ENCODE measurements at regions not wholly inside any gene's neighbourhood (a gene's known extent, or its start where the extent isn't known, plus 50 kb on each side); places are given as distances from the start of the nearest gene placed in this dataset.

- no peak overlapping the region for H3K4me3 ChIP-seq
These were observed 107.2 kb upstream of the SYT13 start for GRCh38 chr11:45393334-45393733.

DNA sequence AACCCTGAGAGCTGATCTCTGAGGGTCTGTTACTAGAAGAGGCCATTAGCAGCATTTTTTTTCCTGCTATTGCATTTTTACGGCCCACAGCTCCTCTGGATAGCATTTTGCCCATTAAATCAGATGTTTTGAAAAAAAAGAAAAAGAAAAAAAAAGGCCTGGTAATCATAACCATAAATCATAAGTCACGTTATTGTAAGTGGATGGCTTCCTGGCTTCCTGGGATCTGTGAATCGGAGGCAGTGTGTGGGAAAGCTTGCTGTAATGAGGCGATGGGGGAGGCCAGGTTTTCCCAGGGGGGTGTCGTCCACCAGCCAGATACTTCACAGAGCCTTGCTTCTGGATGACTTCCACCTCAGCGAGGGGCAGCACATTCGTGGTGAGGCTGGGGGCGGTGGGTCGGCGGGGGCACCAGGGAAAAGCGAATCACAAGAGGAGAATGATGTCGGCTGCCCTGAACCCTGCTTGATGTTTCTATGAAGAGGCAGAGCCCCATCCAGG lies 106.5 kb upstream of the SYT13 start:
- ATAC-seq (no peak), FAIRE-seq (no peak), DNase-seq (ENCODE audit: low read depth in 1 of 2, low spot score in 1 of 2) (no peak)
- POLR2A ChIA-PET, result no interaction called here
- H3K4me1 ChIP-seq, result no peaks in the 10 kb centered on the region
- no peak overlapping the region for H3K4me3 ChIP-seq
- H3K9me3 ChIP-seq, result no peaks in the 10 kb centered on the region
- no peak overlapping the region for H3K4me2 ChIP-seq
- CTCF ChIA-PET, result interaction anchor here (1.1 to 2.2 kb wide), 5 partner anchors 12 to 380 kb away, joined by 3 to 8 read pairs (median 4); no protein-coding TSS in a partner anchor
- 66% methylated on average over 10 of the region's 12 CpGs for WGBS (ENCODE audit: missing lambda C conversion rate)
- TF ChIP-seq FOXS1 (CRISPR knock-in tag; IDR thresholded peaks at IDR 0.05), result no peak
- no peak for TF ChIP-seq HOXA7 (CRISPR knock-in tag; IDR thresholded peaks at IDR 0.05)
- TF ChIP-seq MAFK (IDR thresholded peaks at IDR 0.05; ENCODE audit: partially characterized antibody), result no peak
- TF ChIP-seq, protein P1, sequence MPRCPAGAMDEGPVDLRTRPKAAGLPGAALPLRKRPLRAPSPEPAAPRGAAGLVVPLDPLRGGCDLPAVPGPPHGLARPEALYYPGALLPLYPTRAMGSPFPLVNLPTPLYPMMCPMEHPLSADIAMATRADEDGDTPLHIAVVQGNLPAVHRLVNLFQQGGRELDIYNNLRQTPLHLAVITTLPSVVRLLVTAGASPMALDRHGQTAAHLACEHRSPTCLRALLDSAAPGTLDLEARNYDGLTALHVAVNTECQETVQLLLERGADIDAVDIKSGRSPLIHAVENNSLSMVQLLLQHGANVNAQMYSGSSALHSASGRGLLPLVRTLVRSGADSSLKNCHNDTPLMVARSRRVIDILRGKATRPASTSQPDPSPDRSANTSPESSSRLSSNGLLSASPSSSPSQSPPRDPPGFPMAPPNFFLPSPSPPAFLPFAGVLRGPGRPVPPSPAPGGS (IDR thresholded peaks at IDR 0.05), result no peak
- TF ChIP-seq, protein P2, sequence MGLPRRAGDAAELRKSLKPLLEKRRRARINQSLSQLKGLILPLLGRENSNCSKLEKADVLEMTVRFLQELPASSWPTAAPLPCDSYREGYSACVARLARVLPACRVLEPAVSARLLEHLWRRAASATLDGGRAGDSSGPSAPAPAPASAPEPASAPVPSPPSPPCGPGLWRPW (IDR thresholded peaks at IDR 0.05), result no peak
- TF ChIP-seq, protein P3, sequence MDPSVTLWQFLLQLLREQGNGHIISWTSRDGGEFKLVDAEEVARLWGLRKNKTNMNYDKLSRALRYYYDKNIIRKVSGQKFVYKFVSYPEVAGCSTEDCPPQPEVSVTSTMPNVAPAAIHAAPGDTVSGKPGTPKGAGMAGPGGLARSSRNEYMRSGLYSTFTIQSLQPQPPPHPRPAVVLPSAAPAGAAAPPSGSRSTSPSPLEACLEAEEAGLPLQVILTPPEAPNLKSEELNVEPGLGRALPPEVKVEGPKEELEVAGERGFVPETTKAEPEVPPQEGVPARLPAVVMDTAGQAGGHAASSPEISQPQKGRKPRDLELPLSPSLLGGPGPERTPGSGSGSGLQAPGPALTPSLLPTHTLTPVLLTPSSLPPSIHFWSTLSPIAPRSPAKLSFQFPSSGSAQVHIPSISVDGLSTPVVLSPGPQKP (IDR thresholded peaks at IDR 0.05; ENCODE audit: low read depth, low read length), result no peak
- no peak for TF ChIP-seq MYC (IDR thresholded peaks at IDR 0.05; ENCODE audit: borderline replicate concordance, low read length)
- no peak for TF ChIP-seq TP53 (CRISPR knock-in tag; IDR thresholded peaks at IDR 0.05)
- no peak for TF ChIP-seq MAX (IDR thresholded peaks at IDR 0.05)
- TF ChIP-seq, protein P4, sequence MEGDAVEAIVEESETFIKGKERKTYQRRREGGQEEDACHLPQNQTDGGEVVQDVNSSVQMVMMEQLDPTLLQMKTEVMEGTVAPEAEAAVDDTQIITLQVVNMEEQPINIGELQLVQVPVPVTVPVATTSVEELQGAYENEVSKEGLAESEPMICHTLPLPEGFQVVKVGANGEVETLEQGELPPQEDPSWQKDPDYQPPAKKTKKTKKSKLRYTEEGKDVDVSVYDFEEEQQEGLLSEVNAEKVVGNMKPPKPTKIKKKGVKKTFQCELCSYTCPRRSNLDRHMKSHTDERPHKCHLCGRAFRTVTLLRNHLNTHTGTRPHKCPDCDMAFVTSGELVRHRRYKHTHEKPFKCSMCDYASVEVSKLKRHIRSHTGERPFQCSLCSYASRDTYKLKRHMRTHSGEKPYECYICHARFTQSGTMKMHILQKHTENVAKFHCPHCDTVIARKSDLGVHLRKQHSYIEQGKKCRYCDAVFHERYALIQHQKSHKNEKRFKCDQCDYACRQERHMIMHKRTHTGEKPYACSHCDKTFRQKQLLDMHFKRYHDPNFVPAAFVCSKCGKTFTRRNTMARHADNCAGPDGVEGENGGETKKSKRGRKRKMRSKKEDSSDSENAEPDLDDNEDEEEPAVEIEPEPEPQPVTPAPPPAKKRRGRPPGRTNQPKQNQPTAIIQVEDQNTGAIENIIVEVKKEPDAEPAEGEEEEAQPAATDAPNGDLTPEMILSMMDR (IDR thresholded peaks at IDR 0.05), result no peak
- H3K27ac ChIP-seq, result no peak overlapping the region

More at GRCh38 chr11:45393334-45393733, 107.2 kb upstream of the SYT13 start:
- H3K27ac ChIP-seq, result no peak overlapping the region
- ChIA-PET CTCF (interaction anchor here (0.6 to 2.2 kb wide), 5 partner anchors 13 to 449 kb away, joined by 3 to 8 read pairs (median 4); no protein-coding TSS in a partner anchor), POLR2A (no interaction called here)
- DNase-seq (ENCODE audit: low read depth in 1 of 2, low spot score in 1 of 2) (no peak), ATAC-seq (no peak), FAIRE-seq (no peak)
- TF ChIP-seq, protein P1 (IDR thresholded peaks at IDR 0.05), result no peak
- TF ChIP-seq KDM5A (IDR thresholded peaks at IDR 0.05) (no peak), NFE2L2 (conservative IDR thresholded peaks at IDR 0.05; ENCODE audit: low read length) (no peak), JUNB (IDR thresholded peaks at IDR 0.05) (no peak), PHF8 (IDR thresholded peaks at IDR 0.05; ENCODE audit: borderline replicate concordance, low read depth) (no peak), HEYL (CRISPR knock-in tag; IDR thresholded peaks at IDR 0.05) (no peak), TP53 (CRISPR knock-in tag; IDR thresholded peaks at IDR 0.05) (no peak), ATOH8 (CRISPR knock-in tag; IDR thresholded peaks at IDR 0.05; ENCODE audit: low read depth) (no peak), ZSCAN20 (CRISPR knock-in tag; IDR thresholded peaks at IDR 0.05) (no peak), POLR2A (IDR thresholded peaks at IDR 0.05; ENCODE audit: low read length) (no peak), GATA3 (IDR thresholded peaks at IDR 0.05; ENCODE audit: borderline replicate concordance) (no peak)
- TF ChIP-seq, protein P3 (IDR thresholded peaks at IDR 0.05; ENCODE audit: low read depth, low read length), result no peak
- TF ChIP-seq, protein P5, sequence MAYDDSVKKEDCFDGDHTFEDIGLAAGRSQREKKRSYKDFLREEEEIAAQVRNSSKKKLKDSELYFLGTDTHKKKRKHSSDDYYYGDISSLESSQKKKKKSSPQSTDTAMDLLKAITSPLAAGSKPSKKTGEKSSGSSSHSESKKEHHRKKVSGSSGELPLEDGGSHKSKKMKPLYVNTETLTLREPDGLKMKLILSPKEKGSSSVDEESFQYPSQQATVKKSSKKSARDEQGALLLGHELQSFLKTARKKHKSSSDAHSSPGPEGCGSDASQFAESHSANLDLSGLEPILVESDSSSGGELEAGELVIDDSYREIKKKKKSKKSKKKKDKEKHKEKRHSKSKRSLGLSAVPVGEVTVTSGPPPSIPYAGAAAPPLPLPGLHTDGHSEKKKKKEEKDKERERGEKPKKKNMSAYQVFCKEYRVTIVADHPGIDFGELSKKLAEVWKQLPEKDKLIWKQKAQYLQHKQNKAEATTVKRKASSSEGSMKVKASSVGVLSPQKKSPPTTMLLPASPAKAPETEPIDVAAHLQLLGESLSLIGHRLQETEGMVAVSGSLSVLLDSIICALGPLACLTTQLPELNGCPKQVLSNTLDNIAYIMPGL (CRISPR knock-in tag; IDR thresholded peaks at IDR 0.05; ENCODE audit: borderline replicate concordance), result no peak
- 65% methylated on average over 6 of the region's 6 CpGs for WGBS (ENCODE audit: missing lambda C conversion rate)
- H3K4me2 ChIP-seq, result no peak overlapping the region
- H3K9me3 ChIP-seq, result no peaks in the 10 kb centered on the region
- no peaks in the 10 kb centered on the region for H3K4me1 ChIP-seq
